Activated B cell treated with CpG ODN at 0.5 μM for 24 hours (primary cell): ENCODE measurements at regions not wholly inside any gene's neighbourhood (a gene's known extent, or its start where the extent isn't known, plus 50 kb on each side); places are given as distances from the start of the nearest gene placed in this dataset.

Experiments
- ATAC-seq: fragments of 200-7000 bp; cut with Tn5 transposase; one replicate; pipeline ENCODE4 v1.10.0; 2021; ENCODE audit warnings: low read depth, mild to moderate bottlenecking, moderate library complexity
- CTCF ChIA-PET: fragments of 350-600 bp; sonication (Branson Sonifier 250); formaldehyde crosslinking; loops from one replicate; lab custom pipeline; 2021; ENCODE audit warnings: antibody characterized with exemption; lab: Charles Lee
- POLR2A ChIA-PET: fragments of 350-600 bp; sonication (Branson Sonifier 250); formaldehyde crosslinking; loops from one replicate; lab custom pipeline; 2021; ENCODE audit warnings: antibody characterized with exemption; lab: Charles Lee
- DNase-seq: peaks from one replicate; pipeline ENCODE4 v3.0.0; 2022
- H3K27ac Mint-ChIP-seq: one replicate; pipeline ENCODE4 v1.8.0; 2020; ENCODE audit warnings: mixed read lengths
- H3K27me3 Mint-ChIP-seq: one replicate; pipeline ENCODE4 v1.8.0; 2021; ENCODE audit warnings: mixed read lengths
- H3K36me3 Mint-ChIP-seq: one replicate; pipeline ENCODE4 v1.8.0; 2021; ENCODE audit warnings: low read depth, mixed read lengths
- H3K4me1 Mint-ChIP-seq: one replicate; pipeline ENCODE4 v1.8.0; 2021; ENCODE audit warnings: mixed read lengths
- H3K4me3 Mint-ChIP-seq: one replicate; pipeline ENCODE4 v1.8.0; 2020; ENCODE audit warnings: mild to moderate bottlenecking, mixed read lengths
- H3K9me3 Mint-ChIP-seq: one replicate; pipeline ENCODE4 v1.8.0; 2020; ENCODE audit warnings: mixed read lengths
- intact Hi-C: fragments of 100-400 bp; cut with micrococcal nuclease; formaldehyde crosslinking; loops from one replicate; pipeline ENCODE4 v1.15.1; 2024
- TF ChIP-seq, protein P1 (sequence below): fragments of 200-600 bp; IDR thresholded peaks from one replicate; pipeline ENCODE4 v1.8.0; 2022; ENCODE audit warnings: antibody characterized with exemption, mild to moderate bottlenecking

DNA sequence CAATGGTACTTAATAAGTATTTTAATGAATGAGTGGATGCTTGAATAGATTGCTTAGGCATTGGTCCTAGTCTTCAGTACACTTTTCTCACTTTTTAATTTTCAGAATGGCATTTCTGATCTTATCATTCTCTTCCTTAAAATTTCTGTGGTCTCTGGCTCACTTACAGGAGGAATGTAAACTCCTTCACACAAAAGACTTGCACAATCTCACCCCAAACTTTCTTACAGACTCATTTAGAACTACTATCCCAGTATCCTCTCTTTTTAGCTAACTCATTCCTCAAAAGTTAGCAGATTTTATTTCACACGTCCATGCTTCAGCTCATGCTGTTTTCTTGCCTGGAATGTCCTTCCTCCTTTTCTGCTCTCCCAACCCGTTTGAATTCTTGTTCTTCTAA is 350.1 kb downstream of the GRXCR1 start:
- Mint-ChIP-seq H3K27me3 (no peaks in the 10 kb centered on the region), H3K4me3 (no peak overlapping the region), H3K27ac (no peak overlapping the region), H3K36me3 (no peaks in the 10 kb centered on the region), H3K4me1 (no peaks in the 10 kb centered on the region), H3K9me3 (peaks cover 6% of the 10 kb centered on the region)
- TF ChIP-seq, protein P1, sequence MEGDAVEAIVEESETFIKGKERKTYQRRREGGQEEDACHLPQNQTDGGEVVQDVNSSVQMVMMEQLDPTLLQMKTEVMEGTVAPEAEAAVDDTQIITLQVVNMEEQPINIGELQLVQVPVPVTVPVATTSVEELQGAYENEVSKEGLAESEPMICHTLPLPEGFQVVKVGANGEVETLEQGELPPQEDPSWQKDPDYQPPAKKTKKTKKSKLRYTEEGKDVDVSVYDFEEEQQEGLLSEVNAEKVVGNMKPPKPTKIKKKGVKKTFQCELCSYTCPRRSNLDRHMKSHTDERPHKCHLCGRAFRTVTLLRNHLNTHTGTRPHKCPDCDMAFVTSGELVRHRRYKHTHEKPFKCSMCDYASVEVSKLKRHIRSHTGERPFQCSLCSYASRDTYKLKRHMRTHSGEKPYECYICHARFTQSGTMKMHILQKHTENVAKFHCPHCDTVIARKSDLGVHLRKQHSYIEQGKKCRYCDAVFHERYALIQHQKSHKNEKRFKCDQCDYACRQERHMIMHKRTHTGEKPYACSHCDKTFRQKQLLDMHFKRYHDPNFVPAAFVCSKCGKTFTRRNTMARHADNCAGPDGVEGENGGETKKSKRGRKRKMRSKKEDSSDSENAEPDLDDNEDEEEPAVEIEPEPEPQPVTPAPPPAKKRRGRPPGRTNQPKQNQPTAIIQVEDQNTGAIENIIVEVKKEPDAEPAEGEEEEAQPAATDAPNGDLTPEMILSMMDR, result no peak
- CTCF ChIA-PET, result no interaction called here
- POLR2A ChIA-PET, result no interaction called here
- intact Hi-C loops, result no loop called here
- no peak for ATAC-seq
- no peak for DNase-seq

DNA sequence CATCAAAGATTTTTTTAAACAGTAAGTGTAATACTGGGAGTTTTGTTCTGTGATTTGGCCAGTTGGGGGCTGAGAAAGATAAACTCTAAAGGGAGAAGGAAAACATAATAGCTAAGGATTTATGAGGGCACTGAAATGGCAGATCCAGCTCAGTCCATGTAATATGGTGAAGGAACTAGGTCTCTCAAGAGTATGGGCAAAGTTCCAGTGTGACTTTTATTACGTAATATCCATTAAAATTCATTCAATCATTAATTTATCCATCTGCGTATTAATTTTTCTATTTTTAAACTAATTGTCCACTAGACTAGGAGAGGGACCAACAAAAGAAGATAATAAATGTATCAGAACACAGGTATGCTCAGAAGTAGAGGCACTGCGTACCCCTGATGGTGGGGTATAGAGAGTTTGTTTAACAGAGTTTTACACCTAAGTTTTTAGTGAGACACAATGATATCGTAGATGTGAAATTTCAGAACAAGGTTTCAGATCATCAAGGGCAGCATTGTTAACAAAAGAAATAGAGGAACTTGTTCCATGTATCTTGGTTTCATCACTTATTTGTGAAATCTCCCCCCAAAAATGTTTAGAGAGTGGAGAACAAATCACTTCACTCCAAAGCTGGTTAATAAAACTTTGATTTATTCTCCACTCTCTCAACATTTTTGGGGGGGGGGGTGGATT is 351.1 kb downstream of the GRXCR1 start:
- Mint-ChIP-seq H3K27me3 (no peaks in the 10 kb centered on the region), H3K4me1 (no peaks in the 10 kb centered on the region), H3K9me3 (peaks cover 6% of the 10 kb centered on the region), H3K4me3 (no peak overlapping the region), H3K36me3 (no peaks in the 10 kb centered on the region), H3K27ac (no peak overlapping the region)
- intact Hi-C loops, result no loop called here
- DNase-seq (no peak), ATAC-seq (no peak)
- ChIA-PET CTCF (no interaction called here), POLR2A (no interaction called here)
- TF ChIP-seq, protein P1, result no peak

DNA sequence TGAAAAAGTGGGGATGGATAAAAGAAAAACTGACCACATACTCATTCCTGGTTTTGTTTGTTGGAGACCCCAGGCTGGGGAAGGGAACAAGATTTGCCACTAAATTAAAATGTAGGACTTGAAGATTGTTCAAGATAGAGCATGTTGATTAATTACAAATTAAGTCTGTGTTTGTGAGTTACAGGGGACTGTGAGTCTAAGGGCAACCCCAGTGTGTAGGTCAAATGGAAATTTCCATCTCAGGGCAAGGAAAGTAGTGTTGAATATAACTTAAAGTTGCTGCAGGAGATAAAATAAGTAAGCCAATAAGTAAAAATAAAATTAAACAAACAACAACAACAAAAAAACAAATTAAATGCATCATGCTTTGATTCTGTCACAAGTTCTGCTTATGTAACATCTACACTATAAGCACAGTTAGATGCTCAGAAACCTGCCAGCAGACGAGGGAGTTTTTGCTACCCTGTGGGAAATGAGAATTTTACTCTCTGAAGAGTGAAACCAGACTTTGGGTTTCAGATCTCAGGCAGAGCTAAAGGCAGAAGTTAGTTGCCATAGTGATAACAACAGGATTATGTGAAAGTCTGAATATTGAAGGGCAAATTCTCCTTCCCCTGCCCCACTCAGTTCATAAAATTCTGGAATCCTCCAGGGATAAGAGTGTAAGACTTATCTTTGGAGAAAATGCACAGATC is 352.3 kb downstream of the GRXCR1 start:
- Mint-ChIP-seq H3K9me3 (peaks cover 6% of the 10 kb centered on the region), H3K27ac (no peak overlapping the region), H3K4me1 (no peaks in the 10 kb centered on the region), H3K4me3 (no peak overlapping the region), H3K27me3 (no peaks in the 10 kb centered on the region), H3K36me3 (no peaks in the 10 kb centered on the region)
- no peak for ATAC-seq
- intact Hi-C loops, result no loop called here
- ChIA-PET POLR2A (no interaction called here), CTCF (no interaction called here)
- DNase-seq, result no peak
- TF ChIP-seq, protein P1, result no peak

DNA sequence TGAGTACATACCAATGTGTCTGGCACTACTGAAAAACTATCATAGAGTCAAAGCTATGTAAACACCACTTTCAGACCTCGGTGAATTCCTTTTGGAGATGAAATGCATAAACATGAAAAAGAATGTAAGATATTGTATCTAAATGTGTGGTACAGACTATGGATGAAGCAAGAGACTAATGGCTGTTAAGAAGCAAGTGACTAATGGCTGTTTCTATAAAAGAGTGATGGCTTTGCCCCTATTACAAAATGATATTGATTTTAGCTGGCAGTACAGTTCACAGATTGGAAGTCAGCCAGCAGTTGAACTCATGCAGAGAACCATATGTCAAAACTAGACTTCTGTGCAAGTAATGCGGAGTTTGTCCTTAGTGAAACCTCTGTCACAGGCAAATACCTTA is 359.3 kb downstream of the GRXCR1 start:
- no peak for DNase-seq
- no peaks in the 10 kb centered on the region for H3K4me1 Mint-ChIP-seq
- H3K27me3 Mint-ChIP-seq, result no peaks in the 10 kb centered on the region

DNA sequence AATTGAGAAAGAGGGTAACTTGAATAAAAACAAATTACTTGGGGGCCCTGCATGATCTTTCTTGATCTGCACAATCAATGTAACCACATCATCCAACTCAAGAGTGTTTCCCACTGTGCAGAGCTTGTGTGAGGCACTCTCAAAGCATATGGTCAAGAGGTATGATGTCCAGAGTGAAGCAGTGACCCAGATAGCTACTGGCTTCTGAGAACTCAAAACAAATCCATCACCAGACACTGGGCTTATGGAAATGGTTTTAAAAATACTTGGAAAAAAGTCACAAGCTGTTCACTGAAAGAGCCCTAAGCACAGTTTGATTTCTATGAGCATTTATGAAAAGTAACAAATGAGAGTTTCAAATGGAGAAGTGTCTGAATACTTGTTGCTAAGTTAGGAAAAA is 361.0 kb downstream of the GRXCR1 start:
- intact Hi-C loops, result no loop called here
- peaks cover 8% of the 10 kb centered on the region for H3K9me3 Mint-ChIP-seq
- no peaks in the 10 kb centered on the region for H3K4me1 Mint-ChIP-seq
- H3K27me3 Mint-ChIP-seq, result no peaks in the 10 kb centered on the region
- no peak overlapping the region for H3K27ac Mint-ChIP-seq
- no peaks in the 10 kb centered on the region for H3K36me3 Mint-ChIP-seq
- CTCF ChIA-PET, result no interaction called here
- POLR2A ChIA-PET, result no interaction called here
- H3K4me3 Mint-ChIP-seq, result no peak overlapping the region
- DNase-seq, result no peak
- ATAC-seq, result no peak
- TF ChIP-seq, protein P1, result no peak

More for the DNA sequence above, 359.3 kb downstream of the GRXCR1 start:
- intact Hi-C loops, result no loop called here
- H3K27ac Mint-ChIP-seq, result no peak overlapping the region
- ChIA-PET POLR2A (no interaction called here), CTCF (no interaction called here)
- no peak overlapping the region for H3K4me3 Mint-ChIP-seq
- ATAC-seq, result no peak
- no peaks in the 10 kb centered on the region for H3K36me3 Mint-ChIP-seq
- TF ChIP-seq, protein P1, result no peak
- H3K9me3 Mint-ChIP-seq, result peaks cover 8% of the 10 kb centered on the region
